GM10266 (cell line): ENCODE measurements at regions not wholly inside any gene's neighbourhood (a gene's known extent, or its start where the extent isn't known, plus 50 kb on each side); places are given as distances from the start of the nearest gene placed in this dataset.

Experiments used
- DNase-seq: peaks from one replicate; pipeline ENCODE4 v3.0.0; 2012; ENCODE audit errors: extremely low spot score
- TF ChIP-seq, protein P1 (sequence below): IDR thresholded peaks from 2 replicates; pipeline ENCODE4 v1.5.1; 2012; ENCODE audit warnings: mild to moderate bottlenecking, low read depth; ENCODE audit not compliant: control insufficient read depth, insufficient read depth; ENCODE audit errors: missing control alignments

DNA sequence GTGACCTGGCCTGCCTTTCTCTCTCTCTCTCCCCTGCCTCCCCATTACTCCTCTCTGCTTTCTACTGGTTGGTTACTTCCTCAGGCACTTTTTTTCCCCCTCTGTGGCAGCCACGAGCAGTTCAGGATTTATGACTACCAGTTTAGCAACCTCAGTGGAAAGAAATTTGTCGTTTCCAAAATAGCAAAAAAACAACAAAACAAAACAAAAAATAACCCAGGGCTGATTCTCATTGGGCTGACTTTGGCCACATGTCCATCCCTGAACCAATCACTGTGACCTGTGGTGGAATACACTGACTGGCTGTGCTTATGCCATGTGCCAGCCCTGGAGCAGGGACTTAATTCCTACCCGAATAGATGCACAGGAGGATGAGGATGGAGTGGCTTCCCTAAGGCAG is 137.4 kb downstream of the TFAP2C start:
- no peak for DNase-seq
- TF ChIP-seq, protein P1, sequence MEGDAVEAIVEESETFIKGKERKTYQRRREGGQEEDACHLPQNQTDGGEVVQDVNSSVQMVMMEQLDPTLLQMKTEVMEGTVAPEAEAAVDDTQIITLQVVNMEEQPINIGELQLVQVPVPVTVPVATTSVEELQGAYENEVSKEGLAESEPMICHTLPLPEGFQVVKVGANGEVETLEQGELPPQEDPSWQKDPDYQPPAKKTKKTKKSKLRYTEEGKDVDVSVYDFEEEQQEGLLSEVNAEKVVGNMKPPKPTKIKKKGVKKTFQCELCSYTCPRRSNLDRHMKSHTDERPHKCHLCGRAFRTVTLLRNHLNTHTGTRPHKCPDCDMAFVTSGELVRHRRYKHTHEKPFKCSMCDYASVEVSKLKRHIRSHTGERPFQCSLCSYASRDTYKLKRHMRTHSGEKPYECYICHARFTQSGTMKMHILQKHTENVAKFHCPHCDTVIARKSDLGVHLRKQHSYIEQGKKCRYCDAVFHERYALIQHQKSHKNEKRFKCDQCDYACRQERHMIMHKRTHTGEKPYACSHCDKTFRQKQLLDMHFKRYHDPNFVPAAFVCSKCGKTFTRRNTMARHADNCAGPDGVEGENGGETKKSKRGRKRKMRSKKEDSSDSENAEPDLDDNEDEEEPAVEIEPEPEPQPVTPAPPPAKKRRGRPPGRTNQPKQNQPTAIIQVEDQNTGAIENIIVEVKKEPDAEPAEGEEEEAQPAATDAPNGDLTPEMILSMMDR = no peak

DNA sequence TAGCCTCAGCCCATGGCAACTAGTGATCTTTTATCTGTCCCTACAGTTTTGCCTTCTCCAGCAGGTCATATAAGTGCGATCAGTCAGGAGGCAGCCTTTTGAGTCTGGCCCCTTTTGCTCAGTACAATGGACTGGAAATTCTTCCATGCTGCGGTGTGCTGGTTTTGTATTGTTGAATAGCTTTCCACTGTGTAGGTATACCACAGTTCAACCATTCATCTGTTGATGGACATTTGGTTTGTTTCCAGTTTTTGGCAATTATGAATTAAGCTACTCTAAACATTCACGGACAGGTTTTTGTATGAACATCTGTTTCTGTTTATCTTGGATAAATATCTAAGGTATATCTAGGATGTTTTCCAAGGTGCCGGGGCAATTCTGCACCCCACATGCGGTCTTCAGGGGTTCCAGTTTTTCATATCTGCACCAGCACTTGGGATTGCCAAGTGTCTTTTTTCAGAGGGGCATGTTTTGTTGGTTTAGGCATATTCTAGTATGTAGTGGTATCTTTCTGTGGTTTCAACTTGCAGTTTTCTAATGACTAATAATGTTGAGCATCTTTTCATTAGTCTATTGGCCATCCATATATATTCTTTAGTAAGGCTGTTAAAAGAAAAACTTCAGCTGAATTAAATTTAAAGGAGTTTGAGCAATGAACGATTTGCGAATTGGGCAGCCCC is 141.0 kb downstream of the TFAP2C start:
- TF ChIP-seq, protein P1 = no peak
- no peak for DNase-seq

DNA sequence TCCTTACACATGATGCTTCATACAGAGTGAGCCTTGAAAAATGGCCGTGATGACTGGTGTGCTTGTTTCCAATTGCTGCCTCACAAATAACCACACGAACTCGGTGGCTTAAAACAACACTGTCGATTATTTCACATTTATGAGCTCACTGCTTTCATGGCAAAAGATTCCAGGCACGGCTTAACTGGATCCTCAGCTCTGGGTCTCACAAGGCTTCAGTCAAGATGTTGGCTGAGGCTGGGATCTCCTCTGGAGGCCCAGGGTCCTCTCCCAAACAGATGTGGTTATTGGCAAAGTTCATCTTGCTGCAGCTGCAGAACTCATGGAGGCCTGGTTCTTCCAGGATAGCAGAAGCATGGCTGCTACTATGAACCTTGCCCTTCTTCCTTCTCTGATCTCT is 144.6 kb downstream of the TFAP2C start:
- TF ChIP-seq, protein P1 = no peak
- DNase-seq = no peak

DNA sequence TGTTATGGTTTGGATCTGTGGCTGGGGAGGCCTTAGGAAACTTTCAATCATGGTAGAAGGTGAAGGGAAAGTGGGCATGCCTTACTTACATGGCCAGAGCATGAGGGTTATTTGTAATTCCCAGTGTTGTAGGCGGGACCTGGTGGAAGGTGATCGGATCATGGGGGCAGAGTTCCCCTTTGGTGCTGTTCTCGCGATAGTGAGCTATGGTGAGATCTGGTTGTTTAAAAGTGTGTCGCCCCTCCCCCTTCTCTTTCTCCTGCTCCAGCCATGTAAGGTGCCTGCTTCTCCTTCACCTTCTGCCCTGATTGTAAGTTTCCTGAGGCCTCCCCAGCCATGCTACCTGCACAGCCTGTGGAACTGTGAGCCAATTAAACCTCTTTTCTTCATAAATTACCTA is 145.8 kb downstream of the TFAP2C start:
- TF ChIP-seq, protein P1 = no peak
- DNase-seq = no peak

DNA sequence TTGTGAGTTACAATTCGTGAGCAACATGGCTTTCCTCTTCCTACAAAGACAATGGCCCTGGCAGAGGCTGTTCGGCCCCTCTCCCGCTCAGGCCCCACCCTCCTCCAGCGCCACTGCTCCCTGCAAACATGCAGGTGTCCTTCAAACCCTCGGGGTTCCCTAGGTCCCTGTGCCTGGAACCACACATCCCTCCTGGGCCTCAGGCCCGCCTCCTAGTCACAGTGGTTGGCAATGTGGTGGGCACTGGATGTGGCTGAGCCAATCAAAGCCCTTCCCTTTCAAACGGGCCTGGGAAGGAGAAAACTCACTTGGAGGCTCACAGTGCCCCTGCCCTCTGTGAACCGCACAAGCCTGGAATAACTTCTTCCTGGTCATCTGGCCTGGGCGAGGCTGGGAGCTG is 147.2 kb downstream of the TFAP2C start:
- TF ChIP-seq, protein P1 = no peak
- no peak for DNase-seq

DNA sequence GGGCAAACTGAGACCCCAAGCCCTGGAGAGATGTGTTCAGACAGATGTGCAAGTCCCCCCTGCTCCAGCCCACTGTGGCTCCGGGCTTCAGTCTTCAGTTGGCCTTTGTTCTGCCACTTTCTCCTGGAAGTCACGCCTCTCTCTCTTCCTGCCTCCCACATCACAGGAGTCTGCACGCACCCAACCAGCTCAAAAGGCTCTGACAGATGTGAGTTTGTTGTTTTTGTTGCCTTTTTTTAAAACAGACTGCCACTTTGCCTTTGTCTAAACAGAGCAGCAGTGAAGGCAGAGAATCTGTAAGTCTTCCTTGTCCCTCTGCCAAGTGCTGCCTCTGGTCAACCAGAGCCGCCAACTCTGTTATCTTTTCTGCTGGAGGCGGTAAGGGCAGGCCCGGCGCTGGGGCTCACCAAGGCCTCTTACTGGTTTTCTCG is 149.7 kb downstream of the TFAP2C start:
- TF ChIP-seq, protein P1 = no peak
- no peak for DNase-seq

DNA sequence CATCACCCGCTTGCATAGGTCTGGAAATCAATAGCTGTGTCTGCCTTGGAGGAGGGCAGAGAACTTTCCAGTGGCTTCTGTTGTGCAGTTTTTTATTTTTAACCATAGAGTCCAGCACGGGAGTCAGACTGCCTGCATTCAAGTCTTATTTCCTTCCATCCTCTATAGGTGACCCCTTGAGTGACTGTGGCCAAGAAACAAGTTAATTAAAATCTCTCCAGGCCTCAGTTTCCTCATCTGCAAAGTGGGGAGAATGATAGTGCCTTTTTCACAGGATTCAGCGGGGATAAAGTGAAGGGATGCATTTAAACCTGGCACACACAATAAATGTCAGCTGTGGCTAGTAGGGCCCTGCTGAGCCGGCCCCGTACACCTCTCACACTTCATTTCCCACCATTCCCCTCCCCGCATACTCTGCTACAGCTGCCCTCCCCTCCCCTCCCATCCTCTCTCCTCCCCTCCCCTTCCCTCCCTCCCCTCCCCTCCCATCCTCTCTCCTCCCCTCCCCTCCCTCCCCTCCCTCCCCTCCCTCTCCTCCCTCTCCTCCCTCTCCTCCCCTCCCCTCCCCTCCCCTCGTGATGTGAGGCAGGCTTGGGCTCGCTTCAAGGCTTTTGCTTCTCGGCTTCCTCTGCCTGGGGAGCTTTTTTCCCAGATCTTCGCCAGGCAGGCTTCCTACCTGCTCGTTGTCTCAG is 150.5 kb downstream of the TFAP2C start:
- TF ChIP-seq, protein P1 = no peak
- no peak for DNase-seq
